ENCODE measurements at regions not wholly inside any gene's neighbourhood (a gene's known extent, or its start where the extent isn't known, plus 50 kb on each side); places are given as distances from the start of the nearest gene placed in this dataset.

DNA sequence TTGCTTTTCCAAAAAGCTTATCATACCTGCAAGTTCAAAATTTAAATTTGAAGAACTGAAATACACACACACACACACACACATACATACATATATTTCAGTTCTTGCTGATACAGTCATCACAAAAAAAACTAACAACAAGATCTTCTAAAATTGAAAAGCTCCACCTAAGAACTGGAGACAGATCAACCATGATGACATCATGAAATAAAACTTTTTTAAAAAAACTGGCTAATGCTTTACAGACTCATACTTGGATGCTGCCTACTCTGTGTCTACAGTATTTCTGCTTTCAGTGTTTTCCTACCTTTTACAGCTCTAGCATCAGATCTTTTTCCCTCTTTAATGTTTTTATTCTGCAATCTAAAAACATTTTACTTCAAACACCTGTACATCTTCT, 261.4 kb downstream of the DIO2 start:
- no peak overlapping the region for H3K4me3 ChIP-seq
- no peak for DNase-seq (ENCODE audit: low spot score)

GRCh38 chr14:79947440-79948054, 263.8 kb downstream of the DIO2 start:
- DNase-seq (ENCODE audit: low spot score), result no peak
- H3K27ac ChIP-seq, result no peak overlapping the region
- H3K4me3 ChIP-seq, result no peak overlapping the region
- TF ChIP-seq CTCF (IDR thresholded peaks at IDR 0.05), result no peak

More for the DNA sequence above, 261.4 kb downstream of the DIO2 start:
- TF ChIP-seq CTCF (IDR thresholded peaks at IDR 0.05), result no peak
- H3K27ac ChIP-seq, result no peak overlapping the region

- no peak for TF ChIP-seq CTCF (IDR thresholded peaks at IDR 0.05)
- no peak overlapping the region for H3K4me3 ChIP-seq
- no peak overlapping the region for H3K27ac ChIP-seq
- DNase-seq (ENCODE audit: low spot score), result no peak
Measured at GRCh38 chr14:79939235-79939634, 272.1 kb downstream of the DIO2 start.

GRCh38 chr14:79938185-79938584, 273.1 kb downstream of the DIO2 start:
- no peak for TF ChIP-seq CTCF (IDR thresholded peaks at IDR 0.05)
- H3K27ac ChIP-seq, result no peak overlapping the region
- DNase-seq (ENCODE audit: low spot score), result no peak
- H3K4me3 ChIP-seq, result no peak overlapping the region

- no peak overlapping the region for H3K27ac ChIP-seq
- H3K4me3 ChIP-seq, result no peak overlapping the region
- no peak for DNase-seq (ENCODE audit: low spot score)
- no peak for TF ChIP-seq CTCF (IDR thresholded peaks at IDR 0.05)
Measured at GRCh38 chr14:79937433-79937832, 273.9 kb downstream of the DIO2 start.

- Histone ChIP-seq H3K27ac (no peak overlapping the region), H3K4me3 (no peak overlapping the region)
- TF ChIP-seq CTCF (IDR thresholded peaks at IDR 0.05), result no peak
- DNase-seq (ENCODE audit: low spot score), result no peak
Measured at GRCh38 chr14:79924551-79924950, 286.8 kb downstream of the DIO2 start.

GRCh38 chr14:79920180-79920692, 291.1 kb downstream of the DIO2 start:
- TF ChIP-seq CTCF (IDR thresholded peaks at IDR 0.05), result no peak
- no peak for DNase-seq (ENCODE audit: low spot score)

More at GRCh38 chr14:79920180-79920692, 291.1 kb downstream of the DIO2 start:
- Histone ChIP-seq H3K4me3 (no peak overlapping the region), H3K27ac (no peak overlapping the region)

All from coronary artery (tissue), 2 donors.